HG02798 (cell line): ENCODE measurements at regions not wholly inside any gene's neighbourhood (a gene's known extent, or its start where the extent isn't known, plus 50 kb on each side); places are given as distances from the start of the nearest gene placed in this dataset.
"Not testable (repeated sequence)": the region's sequence is repeated elsewhere in the genome, so short reads cannot be mapped to it uniquely, and the experiment has no call there.

Experiments used
- ATAC-seq: cut with Tn5 transposase; IDR thresholded peaks from one replicate; pipeline ENCODE4 v1.9.1; 2021; ENCODE audit warnings: mild to moderate bottlenecking; ENCODE audit not compliant: unreplicated experiment, poor library complexity

DNA sequence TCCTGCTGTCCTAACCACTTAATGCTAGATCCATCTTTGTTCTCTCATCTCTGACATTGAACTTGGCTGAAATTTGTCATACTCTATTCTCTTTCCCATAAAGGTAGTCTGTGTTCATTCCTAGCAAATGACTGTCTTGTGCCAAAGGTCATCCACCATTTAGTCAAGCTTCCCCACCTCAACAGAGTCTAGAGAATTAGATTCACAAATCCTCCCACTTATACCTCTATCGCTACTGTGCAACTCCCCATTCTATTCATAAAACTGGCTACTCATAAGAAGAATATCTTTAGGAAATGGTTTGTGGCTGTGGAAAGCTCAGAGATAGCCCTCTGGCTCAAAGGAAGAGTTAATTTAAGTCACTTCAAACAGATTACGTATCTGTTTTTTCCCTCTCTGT lies 59.7 kb upstream of the MBNL1 start:
- ATAC-seq: no peak

DNA sequence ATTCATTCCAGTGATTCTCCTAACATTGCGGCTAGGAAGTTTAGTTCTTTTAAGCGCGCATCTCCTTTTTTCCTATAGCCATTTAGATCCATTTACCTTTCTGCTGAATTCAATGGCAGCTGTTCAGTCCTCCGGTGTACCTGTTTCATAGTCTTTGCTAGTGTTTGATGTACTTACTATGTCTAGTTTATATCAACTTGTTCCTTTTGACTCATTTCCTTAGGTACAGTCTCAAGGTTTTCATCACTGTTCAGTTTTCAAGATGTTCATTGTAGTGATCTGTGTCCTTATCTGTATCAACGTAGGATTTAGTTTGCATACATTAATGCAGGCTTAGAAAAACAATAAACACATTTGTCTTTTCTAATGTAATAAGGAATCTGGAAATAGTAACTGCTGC lies 59.0 kb upstream of the MBNL1 start:
- ATAC-seq: no peak

DNA sequence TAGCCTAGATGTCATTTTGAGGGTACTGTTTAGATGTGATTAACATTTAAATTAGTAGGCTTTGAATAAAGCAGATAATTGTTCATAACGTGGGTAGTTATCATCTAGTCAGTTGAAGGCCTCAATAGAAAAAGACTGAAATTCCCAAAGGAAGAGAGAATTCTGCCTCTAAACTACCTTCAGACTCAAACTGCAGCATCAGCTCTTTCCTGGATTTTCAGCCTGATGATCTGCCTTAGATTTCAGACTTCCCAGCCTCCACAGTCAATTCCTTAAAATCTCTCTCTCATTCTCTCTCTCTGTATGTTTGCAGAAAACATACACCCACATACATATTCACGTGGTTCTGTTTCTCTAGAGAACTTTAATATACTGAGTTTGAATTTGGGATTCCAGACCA lies 58.0 kb upstream of the MBNL1 start:
- ATAC-seq: no peak

- ATAC-seq: no peak
These were observed 57.1 kb upstream of the MBNL1 start for GRCh38 chr3:152211655-152212054.

DNA sequence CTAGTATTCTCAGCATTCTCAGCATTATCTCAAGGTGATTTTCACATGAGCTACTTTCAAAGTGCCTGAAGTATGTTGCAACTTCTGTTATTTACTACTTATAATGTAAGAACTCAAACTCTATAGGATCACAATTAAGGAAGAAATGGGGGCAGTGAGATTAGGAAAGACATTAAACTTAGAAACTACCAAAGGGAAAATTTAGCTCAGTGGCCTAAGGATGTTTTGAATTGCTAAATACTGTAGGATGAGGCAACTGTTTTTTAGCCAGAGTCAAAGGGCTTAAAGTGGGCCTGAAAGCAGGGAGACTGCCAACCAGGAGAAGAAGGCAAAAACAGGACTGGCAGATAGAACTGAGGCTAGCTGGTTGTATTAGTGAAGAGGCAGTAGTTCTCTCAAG lies 55.5 kb upstream of the MBNL1 start:
- ATAC-seq: no peak

DNA sequence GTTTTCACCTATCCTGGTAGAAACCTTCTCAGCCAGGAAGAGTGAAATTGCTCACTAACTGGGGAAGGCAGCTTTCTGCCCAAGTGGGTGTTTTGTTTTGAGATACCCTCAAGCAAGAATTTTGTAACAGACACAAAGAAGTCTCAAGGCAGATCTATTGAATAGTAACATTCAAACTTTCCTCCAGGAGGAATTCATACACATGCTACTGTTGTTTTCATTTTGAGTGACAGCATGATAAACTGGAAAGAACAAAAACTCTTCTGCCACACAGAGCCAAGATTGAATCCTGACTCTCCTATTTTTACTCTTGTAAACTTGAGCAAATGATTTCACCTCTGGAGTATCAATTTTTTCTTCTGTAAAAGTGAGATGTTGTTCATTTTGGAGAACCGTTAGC lies 54.8 kb upstream of the MBNL1 start:
- ATAC-seq: no peak

DNA sequence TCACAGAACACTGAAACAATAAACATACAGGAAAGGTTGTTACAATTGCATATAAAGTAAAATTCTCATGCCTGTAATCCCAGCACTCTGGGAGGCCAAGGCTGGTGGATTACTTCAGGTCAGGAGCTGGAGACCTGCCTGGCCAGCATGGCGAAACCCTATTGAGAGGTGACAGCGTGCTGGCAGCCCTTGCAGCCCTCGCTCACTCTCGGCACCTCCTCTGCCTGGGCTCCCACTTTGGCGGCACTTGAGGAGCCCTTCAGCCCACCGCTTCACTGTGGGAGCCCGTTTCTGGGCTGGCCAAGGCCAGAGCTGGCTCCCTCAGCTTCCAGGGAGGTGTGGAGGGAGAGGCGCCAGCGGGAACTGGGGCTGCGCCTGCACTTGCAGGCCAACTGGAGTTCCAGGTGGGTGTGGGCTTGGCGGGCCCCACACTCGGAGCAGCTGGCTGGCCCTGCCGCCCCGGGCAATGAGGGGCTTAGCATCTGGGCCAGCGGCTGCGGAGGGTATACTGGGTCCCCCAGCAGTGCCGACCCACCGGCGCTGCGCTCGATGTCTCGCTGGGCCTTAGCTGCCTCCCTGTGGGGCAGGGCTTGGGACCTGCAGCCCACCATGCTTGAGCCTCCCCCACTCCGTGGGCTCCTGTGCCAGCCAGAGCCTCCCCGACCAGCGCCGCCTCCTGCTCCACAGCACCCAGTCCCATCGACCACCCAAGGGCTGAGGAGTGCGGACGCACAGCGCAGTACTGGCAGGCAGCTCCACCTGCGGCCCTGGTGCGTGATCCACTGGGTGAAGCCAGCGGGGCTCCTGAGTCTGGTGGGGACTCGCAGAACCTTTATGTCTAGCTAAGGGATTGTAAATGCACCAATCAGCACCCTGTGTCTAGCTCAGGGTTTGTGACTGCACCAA lies 51.5 kb upstream of the MBNL1 start:
- not testable (repeated sequence) for ATAC-seq

DNA sequence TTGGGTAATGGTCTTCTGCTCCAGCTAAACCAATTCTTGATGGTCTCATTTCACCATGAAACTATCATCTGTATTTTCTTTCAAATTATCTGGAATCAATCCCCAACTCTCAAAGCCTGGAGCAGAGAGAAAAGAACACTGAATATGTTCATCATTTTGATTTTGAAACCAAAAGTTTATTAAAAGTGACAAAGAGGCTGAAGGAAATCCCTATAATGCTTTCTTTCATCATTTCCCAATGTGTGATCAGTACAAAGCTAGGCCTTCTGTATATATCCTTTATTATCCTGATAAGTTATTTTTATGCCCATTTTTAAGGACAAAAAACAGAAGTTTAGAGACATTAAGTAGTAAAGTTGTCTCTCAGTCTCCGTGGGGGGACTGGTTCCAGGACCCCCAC lies 50.1 kb upstream of the MBNL1 start:
- ATAC-seq: no peak
